ENCODE measurements at regions not wholly inside any gene's neighbourhood (a gene's known extent, or its start where the extent isn't known, plus 50 kb on each side); places are given as distances from the start of the nearest gene placed in this dataset.

DNA sequence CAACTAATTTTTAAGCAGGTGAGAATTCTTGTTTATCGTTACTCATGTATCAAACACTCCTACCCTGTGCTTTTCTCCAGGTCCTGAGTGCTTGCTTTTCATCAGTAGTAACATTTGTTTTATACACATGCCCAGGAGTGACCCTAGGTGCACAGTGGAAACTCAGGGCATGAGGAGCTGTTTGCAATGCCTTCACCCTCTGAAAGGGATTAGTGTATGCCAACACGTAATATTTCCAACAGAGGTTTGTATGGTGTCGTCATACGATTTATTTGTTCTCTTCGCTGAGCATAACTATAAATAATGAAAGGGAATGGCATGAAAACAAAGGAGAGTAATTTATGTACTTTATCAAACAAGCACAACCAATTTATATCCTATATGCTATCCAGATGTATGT is 537.4 kb upstream of the MMS22L start:
- DNase-seq = no peak

DNA sequence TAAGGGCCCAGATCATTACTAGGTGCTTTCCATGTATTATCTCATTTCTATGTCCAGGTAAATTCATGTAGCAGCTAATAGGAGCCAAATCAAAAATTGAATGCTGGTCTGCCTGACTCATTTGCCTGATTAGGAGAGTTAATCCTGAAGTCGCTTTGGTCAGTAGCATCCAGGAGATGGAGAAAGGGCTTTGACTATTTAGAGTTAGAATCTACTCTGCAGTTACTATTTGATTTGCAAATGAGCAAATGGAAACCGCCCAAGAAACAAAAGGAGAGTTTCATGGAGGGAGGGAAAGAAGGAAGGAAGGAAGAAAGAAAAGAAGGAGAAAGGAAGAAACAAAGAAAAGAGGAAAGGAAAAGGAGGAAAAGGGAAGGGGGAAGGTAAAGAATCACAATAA is 539.6 kb upstream of the MMS22L start:
- DNase-seq = no peak

DNA sequence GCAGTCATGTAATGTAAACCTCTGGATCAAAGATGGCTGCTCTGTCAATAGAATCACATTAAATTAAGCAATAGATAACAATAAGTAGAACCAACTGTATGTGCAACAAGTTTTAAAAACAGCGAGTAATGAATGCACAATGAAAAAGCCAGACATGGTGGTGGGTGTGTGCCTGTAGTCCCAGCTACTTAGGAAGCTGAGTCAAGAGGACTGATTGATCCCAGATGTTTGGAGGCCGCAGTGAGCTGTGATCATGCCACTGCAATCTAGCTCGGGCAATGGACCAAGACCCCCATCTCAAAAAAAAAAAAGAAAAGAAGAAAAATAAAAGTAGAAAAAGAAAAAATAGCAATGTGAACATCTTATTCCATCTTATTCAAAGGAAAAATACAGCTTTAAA is 558.7 kb upstream of the MMS22L start:
- DNase-seq = no peak

DNA sequence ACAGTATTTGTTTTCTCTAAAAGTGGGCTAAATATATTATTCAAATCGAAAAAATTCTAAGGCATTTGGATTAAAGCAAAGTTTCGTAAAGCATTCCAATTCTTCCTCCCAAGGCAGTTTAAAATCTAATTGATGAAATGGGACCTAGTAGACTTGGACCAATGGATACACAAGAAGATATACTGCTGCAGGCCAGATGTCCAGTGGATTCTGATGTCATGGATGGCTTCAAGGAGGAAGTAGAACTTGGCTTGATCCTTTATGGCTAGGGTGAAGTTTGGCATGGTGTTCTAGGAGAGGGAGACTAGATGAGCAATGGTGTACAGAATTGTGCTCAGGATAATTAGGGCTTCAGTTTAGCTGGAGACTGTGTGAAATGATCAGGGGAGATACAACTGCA is 559.5 kb upstream of the MMS22L start:
- no peak for DNase-seq

DNA sequence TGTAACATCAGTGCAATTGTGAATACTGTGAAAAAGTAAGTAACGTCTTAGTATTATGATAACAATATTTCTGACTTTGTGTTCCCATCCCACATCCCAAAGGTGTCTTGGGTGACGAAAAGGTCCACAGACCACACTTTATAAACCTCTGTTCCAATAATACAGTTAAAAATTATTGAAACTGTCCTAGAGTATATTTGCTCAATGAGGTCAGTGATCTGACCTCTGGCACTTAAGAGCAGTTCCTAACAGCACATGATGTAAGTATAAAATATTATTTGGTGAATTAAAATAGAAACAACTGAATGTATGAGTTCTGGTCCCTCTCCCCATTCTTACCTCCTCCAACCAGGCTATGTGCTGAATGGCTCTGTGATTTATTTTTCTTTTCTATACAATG is 566.4 kb upstream of the MMS22L start:
- no peak for DNase-seq

DNA sequence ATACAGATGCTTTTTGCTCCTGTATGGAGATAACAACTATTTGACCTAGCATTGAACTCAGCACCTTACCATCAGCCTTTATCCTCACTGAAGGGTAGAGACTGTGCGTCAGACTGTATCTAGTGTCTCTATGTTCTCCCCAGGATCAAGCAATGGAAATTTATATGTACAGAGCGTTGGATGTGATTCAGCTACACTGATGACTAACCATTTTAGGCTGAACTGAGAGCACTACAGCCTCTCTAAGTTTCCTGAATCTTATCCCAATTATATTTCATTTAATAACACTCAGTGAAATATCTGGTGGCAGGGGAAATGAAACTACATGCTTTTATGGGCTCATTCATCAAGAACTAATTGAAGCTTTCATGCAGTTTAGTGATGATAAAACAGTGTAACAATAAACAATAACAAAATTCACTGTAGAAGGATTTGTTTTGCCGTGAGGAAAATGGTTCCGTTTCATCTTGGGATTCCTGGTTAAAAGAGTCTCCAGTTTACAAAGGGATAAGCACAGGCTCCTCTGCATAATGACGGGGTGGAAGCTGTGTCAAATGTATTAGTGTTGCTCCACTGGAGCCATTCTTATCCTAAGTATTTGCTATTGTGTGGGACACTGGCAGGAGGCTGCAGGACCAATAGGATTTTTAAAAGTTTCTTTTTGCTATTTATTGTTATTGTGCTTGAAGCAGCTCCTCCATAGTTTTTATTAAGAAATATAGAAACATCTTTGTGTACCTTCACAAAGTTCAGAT is 567.6 kb upstream of the MMS22L start:
- DNase-seq = no peak

DNA sequence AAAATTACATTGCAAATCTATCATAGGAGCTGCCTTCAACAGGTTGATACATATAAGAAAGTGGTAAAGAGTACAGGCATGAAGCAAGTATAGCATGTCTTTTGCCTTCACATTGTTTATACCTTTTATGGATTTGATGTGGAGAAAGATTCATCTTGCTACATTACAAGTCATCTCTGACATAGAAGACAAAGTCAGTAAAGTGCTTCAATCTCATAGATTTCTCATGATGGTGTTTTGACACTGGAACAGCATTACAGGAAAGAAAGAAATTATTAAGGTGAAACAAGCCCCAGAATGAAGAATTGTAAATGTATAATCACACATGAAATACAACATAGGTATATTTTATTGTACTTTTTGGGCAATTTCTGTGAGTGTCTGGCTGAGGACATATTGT is 580.7 kb upstream of the MMS22L start:
- DNase-seq = no peak

DNA sequence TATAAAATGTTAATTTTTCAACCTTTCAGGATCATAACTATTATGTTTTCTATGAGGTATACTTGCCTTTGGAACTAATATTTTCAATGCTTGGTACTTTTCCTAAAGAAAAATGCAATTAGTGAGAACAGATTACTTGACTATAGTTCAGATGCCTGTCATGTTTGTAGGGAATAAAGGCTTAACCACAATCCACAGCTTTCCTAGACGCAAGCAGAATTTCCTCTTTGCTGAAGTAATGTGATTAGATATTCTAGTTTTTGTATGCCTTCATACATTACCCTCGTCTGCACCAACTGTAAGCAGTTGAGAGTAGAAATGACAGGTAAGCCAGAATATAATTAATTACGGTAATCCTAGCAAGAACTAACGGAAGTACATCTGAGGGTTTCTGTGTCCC is 581.4 kb upstream of the MMS22L start:
- DNase-seq = no peak

DNA sequence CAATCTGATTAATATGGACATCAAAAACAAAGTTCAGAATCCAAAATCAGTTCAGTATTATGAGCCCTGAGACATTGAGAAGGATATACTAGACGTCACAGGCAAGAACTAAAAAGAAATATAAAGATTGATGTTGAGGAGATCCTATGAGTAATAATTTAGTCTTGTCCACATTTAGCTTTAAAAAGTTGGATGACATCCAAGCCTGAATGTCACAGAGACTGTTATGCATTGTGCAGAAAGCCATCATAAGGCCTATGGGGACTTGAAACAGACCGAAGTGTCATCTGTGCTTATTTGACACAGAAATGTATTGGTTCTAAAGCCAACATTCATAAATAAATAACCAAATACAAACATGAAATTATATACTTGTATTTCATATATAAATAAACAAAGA is 581.8 kb upstream of the MMS22L start:
- DNase-seq = no peak

DNA sequence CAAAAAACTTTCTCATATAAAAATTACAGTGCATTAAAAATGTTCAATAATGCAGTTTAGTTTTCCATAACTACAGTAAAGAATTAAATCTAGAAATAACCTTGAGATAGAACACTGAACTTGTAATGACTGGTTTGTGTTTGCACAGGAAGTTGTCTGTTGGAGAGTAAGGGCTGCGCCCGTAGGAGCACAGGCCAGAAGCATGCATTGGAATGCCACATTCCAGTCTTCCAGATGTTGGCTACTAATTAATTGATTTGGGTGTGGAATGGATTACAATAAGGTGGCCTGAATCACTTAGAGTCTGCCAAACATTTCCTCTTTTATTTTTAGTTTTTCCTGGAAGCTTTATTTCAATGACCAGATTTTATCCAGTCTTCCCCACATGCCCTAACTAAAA is 582.6 kb upstream of the MMS22L start:
- DNase-seq = no peak

DNA sequence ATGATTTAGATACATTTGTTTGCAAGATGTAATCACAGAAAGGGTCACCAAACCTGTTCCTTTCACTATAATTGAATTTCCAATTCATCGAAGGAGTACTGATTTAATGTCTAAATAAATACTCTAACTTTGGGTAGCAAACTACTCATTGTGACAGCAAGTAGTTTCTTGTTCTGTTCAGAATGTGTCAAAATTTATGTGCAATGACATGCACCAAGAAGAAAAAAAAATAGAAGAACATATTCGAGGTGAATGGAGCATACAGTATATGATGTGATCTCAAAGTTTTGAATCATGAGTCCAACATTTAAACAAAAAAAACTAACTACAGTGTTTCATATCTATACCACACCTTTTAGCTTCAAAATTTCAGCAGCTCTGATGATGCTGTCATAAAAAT is 583.6 kb upstream of the MMS22L start:
- no peak for DNase-seq

DNA sequence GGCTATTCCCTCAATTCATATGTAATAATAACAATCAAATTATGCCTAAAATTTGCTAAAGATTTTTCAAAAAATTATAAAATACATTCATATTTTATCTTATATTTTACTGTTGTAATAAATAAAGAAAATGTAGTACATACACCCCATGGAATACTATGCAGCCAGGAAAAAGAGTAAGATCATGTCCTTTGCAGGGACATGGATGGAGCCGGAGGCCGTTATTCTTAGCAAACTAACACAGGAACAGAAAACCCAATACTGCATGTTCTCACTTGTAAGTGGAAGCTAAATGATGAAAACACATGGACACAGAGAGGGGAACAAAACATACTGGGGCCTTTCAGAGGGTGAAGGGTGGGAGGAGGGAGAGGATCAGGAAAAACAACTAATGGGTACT is 584.2 kb upstream of the MMS22L start:
- DNase-seq = no peak

DNA sequence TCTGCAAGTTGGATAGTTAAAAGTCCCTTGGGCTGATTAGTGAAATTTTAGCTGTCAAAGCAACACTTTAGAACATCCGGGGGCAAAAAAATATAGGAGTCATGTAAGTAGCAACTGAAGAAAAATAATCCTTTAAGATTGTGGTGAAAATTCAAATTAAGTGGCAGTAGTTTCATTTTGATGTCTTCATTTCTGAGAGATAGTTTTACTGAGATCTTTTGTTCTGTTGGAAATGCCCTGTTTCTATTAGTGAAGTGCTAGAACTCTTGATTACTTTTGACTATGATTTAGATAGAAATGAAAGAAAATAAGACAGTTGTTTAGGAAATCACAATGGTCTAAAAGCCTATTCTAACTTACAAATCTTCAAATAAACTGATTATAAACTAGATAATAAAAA is 587.3 kb upstream of the MMS22L start:
- no peak for DNase-seq

DNA sequence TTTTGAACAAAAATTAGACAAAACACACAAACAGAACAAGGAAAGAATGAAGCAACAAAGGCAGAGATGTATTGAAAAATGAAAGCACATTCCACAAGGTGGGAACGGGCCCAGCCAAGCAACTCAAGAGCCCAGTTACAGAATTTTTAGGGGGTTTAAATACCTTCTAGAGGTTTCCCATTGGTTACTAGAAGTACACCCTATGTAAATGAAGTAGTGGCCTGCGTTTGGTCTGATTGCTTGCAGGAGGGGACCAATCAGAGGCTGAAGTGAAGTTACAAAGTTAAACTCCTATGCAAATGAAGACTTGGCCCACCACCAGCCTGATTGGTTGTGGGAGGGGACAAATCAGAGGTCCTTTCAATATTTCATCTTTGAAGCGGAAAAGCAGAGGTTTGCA is 593.7 kb upstream of the MMS22L start:
- no peak for DNase-seq

DNA sequence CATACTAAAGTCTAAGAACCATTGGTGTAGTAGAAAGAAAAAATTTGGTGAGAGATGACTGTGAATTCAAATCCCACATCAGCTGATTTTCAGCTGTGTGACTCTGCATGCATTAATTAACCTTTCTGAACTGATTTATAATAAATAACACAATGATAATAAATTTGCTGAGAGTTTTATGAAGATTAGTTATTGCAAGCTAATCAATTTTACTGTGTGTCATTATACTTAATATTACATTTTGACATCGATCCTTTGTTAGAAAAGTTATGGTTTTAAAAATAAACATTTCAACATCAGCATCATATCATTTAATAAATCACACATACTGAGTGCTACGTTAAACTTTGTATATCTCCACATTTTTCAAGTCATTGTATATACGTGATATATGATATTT is 599.7 kb upstream of the MMS22L start:
- no peak for DNase-seq

DNA sequence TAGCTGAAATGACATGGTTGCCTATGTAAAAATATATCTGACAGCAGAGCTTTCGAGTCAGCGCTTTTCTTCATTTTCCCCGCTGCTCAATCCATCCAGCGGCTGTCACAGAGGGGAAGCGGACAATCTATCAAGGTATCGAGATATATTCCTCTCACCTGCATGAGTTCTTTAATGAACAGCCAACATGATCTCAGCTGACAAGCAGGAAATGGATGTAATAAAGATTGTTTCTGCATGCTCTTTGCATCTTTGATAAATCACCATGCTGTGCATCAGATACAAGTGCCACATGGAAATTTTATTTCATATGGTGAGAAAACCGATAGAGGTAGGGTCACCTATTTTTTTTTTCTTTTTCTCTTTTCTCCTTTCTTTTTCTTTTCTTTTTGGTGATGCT is 602.3 kb upstream of the MMS22L start:
- no peak for DNase-seq

DNA sequence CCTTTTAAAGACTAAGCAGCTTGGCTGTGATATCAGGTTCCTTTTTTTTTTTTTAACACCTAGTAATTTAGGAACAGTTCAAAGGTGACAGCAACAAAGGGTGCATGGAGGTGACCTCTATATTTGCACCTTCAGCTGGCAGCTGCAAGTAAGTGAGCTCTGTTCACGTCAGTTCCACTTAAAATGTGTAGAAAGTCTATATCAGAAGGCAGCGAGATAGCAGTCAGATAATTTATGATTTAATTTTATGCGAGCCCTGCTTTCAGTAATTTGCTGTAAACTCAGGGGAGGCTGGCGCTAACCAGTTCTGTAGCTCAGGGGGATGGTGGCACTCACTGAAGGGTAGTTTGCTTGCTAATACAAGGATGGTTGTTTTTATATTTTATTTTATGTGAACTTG is 602.8 kb upstream of the MMS22L start:
- DNase-seq = no peak

DNA sequence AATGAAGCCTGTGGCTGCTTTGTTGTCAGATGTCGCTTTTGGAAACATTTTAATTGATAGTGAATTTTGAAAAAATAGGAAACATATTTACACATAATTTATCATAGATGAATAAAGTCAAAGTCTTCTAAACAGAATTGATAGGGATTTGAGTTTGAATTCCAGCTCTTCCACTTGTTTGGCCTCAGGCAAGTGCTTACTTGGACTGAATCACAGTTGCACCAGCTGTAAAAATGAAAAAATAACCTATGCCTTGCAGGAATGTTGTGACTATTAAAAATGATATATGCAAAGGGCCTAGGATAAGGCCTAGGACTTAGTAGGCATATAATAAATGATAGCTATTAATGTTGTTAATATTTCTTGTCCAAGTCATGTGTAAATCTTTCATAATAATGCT is 618.5 kb upstream of the MMS22L start:
- DNase-seq = no peak

DNA sequence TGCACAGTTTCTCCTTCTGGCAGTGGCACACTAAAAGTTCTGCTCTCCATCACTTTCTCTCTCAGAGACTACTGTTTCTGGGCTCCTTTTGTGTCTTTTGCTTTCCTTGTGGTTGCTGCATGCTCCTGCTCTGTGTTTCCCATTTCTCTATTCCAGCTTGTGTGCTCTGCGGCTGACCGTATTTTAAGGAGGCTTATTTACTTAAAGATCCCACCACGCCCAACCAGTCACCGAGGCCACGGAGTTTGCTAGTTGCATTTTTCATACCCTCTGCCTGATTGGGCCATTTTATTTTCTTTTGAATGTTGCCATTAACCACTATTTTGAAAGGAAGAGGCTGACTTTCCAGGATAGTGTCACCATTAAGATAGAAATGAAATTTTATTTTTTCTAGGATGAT is 626.4 kb upstream of the MMS22L start:
- no peak for DNase-seq

DNA sequence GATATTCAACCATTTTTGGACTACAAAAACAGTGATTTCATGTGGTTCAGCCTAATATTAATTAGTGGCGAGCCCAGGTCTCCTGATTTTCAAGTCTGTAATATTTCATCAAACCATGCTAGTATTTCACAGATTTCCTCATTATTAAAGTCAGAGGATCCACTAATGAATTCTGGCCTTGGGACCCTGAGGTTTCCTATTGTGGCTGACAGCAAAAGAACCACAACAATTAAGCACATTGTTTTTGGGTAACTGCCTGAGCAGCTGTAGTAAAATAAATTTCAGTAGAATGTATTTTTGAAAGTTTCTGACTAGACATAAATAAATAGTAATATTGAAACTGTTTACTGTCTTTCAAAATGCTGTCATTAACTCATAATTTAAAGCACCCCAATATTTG is 630.7 kb upstream of the MMS22L start:
- DNase-seq = no peak

DNA sequence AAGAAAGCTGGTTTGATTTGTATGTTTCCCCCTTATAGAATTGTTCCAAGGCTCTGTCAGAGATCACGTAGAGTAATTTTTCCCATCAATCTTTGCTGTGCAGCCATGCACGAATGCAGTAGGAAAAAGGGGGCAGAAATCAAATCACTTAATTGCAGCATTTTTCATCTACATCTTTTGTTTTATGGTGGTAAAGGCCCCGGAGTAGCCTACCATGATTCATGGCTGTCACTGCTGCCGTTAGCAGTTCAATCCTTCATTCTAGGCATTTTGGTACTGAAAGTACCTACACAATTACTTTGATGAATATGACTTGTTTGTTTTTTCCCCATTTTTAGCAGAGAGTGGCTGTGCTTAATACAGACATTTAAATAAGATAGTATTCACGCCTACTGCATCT is 631.9 kb upstream of the MMS22L start:
- no peak for DNase-seq

DNA sequence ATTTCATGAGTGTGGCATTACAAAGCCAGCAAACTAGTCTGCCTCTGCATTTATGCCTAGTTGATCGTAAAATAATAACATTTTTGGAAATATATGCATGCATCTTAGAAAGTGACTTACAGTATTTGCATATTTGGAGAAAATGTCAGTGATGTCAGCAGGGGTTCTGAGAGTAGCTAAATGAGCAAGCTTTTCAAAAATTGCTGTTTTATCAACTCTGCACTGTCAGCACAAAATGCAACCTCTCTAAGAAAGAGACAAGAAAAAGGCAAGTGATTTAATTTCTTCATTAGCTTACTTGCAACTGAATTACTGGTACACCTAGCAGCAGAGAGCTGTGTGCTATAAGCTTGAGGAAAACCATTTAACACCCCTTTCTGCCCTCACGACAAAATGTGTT is 632.5 kb upstream of the MMS22L start:
- DNase-seq = no peak

DNA sequence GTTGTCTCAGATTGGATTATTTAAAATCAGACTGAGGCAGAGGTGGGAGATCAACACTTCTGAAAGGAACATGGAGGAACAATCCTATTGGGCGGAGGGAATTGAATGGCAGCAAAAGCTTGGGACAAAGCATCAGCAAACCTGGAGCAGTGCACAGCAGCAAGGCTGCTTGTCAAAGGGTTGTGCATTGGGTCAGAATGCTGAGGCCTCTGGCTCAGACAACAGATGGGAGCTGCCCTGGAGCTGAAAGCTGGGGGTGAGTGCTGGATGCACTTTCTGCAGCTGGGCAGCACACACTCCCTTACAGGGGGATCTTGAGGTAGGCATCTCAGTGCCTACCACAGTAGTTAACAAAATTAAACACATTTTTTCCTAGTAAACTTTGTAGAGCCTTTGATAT is 634.4 kb upstream of the MMS22L start:
- no peak for DNase-seq

DNA sequence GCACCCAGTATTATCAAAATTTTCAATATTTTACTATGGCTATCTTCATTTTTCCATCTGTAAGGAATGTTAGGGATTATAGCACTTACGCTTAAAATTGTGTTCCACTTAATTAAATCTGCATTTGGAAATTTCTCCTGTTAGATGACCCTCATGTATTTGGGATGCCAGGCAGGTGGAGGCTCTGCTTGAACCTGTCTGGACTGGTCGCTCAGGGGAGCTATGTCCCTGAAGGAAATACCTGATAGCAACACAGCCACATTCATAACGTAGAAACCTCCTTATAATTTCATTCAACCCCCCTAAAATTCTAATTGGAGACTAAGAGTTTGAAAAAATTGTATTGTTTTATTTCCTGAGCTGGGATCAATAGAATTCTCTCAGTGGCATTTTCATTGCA is 636.0 kb upstream of the MMS22L start:
- DNase-seq = no peak

DNA sequence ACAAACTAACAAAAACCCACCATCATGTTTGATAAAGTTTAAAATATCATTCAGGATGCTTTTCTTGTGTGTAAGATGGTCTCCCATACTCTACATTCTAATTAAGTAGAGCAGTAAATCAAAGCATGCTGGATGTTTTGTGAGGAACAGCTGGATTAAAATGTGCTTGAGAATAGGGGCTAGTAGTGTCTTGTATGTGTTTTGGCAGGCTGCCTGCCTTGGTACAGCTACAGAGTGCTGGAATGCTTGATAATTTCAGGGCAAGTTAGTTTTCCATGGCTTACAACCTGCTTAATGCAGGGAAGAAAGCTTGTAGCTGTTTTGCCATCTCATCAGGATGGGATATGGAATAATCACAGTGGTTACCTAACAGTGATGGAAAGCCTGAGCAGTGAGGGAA is 636.6 kb upstream of the MMS22L start:
- DNase-seq = no peak

DNA sequence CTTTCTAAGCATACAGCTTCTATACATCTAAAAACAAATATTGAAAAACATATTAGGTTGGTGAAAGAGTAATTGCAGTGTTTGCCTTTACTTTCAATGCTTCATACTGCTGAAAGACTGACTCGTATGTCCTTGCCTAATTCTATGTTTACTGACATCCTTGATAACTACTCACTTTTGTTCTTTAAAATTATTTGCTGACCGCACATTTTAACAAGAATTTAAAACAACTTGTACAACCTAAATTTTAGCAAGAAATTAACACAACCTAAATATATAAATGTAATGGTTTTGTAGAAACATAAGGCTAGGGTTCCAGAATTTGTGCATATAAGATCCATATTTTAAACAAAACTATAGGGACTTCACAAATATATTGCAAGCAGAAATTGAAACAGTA is 640.2 kb upstream of the MMS22L start:
- DNase-seq = no peak

All from RPMI8226 (cell line).